Choroid plexus epithelial cell (primary cell): ENCODE measurements at regions not wholly inside any gene's neighbourhood (a gene's known extent, or its start where the extent isn't known, plus 50 kb on each side); places are given as distances from the start of the nearest gene placed in this dataset.

ENCODE experiments used
- DNase-seq: peaks from one replicate; pipeline ENCODE4 v3.0.0-alpha.2; 2010; ENCODE audit warnings: low read depth
- H3K4me3 ChIP-seq: 2 replicates; pipeline ENCODE4 v1.5.1; 2011; ENCODE audit warnings: low read depth, mild to moderate bottlenecking, control low read depth, low read length, moderate library complexity
- CTCF ChIP-seq: conservative IDR thresholded peaks from 2 replicates; pipeline ENCODE4 v1.5.1; 2011; ENCODE audit warnings: low read depth, mild to moderate bottlenecking, control low read depth, inconsistent platforms, low read length, moderate library complexity

- H3K4me3 ChIP-seq = no peak overlapping the region
- no peak for TF ChIP-seq CTCF
- DNase-seq = no peak
These were observed 444.8 kb downstream of the MAFB start for GRCh38 chr20:40244286-40244685.

- no peak overlapping the region for H3K4me3 ChIP-seq
- TF ChIP-seq CTCF = no peak
- DNase-seq = no peak
These were observed 447.3 kb downstream of the MAFB start for GRCh38 chr20:40241596-40242343.

GRCh38 chr20:40238511-40238910, 450.5 kb downstream of the MAFB start:
- no peak overlapping the region for H3K4me3 ChIP-seq
- TF ChIP-seq CTCF = no peak
- DNase-seq = no peak

GRCh38 chr20:40234593-40234992, 454.4 kb downstream of the MAFB start:
- TF ChIP-seq CTCF = no peak
- no peak for DNase-seq

GRCh38 chr20:40233406-40233805, 455.6 kb downstream of the MAFB start:
- no peak for DNase-seq
- H3K4me3 ChIP-seq = no peak overlapping the region
- TF ChIP-seq CTCF = no peak

More at GRCh38 chr20:40234593-40234992, 454.4 kb downstream of the MAFB start:
- no peak overlapping the region for H3K4me3 ChIP-seq

- H3K4me3 ChIP-seq = no peak overlapping the region
These were observed 456.3 kb downstream of the MAFB start for GRCh38 chr20:40232756-40233155.

More at GRCh38 chr20:40232756-40233155, 456.3 kb downstream of the MAFB start:
- TF ChIP-seq CTCF = no peak
- DNase-seq = no peak
